HepG2 (cell line): ENCODE measurements at regions not wholly inside any gene's neighbourhood (a gene's known extent, or its start where the extent isn't known, plus 50 kb on each side); places are given as distances from the start of the nearest gene placed in this dataset.

ENCODE experiments used
- ATAC-seq: fragments of 200-7000 bp; cut with Tn5 transposase; 3 replicates; pipeline ENCODE4 v1.9.1; 2020; ENCODE audit warnings: mild to moderate bottlenecking, moderate library complexity
- BruUV-seq: library from RNA; stranded (reverse); fragments of 400-500 nt; replicated peaks from 2 replicates; lab custom pipeline; 2021; lab: Mats Ljungman, UMichigan
- CTCF ChIA-PET: fragments of 300-600 bp; formaldehyde crosslinking; extraction: SDS; loops from one replicate; lab custom pipeline; 2021; ENCODE audit warnings: low total read pairs, inconsistent platforms, low intra/inter-chr PET ratio; lab: Yijun Ruan, JAX
- POLR2A ChIA-PET: fragments of 350-600 bp; sonication (Branson Sonifier 250); formaldehyde crosslinking; loops from one replicate; lab custom pipeline; 2020; ENCODE audit warnings: antibody characterized with exemption, inconsistent platforms; lab: Yijun Ruan, JAX
- DNase-seq: peaks from one replicate; pipeline ENCODE4 v3.0.0-alpha.2; 2015; ENCODE audit warnings: low spot score
- FAIRE-seq: peaks from 3 replicates; lab custom pipeline; 2011; peaks lifted over from hg19 to GRCh38; lab: Jason Lieb, UNC
- H2AFZ ChIP-seq: one replicate; pipeline ENCODE4 v1.6.1; 2011; ENCODE audit warnings: low read length, inconsistent platforms
- H3K27ac ChIP-seq: fragments of 300-600 bp; 3 replicates; pipeline ENCODE4 v1.8.0; 2011; ENCODE audit warnings: mixed run types, mild to moderate bottlenecking, mixed read lengths, low read length, inconsistent platforms; ENCODE audit not compliant: insufficient read depth; ENCODE audit errors: extremely low read length
- H3K27me3 ChIP-seq, 2 experiments: fragments of 200-600 bp in 1 of 2; 2 replicates in 1 of 2; 3 replicates in 1 of 2; pipeline versions ENCODE4 v1.6.0 to v1.8.0; 2011; ENCODE audit warnings: low read length in 2 of 2, mild to moderate bottlenecking in 2 of 2, moderate library complexity in 2 of 2, inconsistent platforms in 1 of 2; ENCODE audit not compliant: insufficient read depth in 2 of 2, control insufficient read depth in 1 of 2
- H3K36me3 ChIP-seq, 2 experiments: fragments of 200-600 bp in 1 of 2; replicated peaks in 1 of 2; 2 replicates in 1 of 2; 3 replicates in 1 of 2; pipeline versions ENCODE4 v1.5.1 to v1.8.0; 2011; ENCODE audit warnings: low read length in 2 of 2, inconsistent platforms in 1 of 2; ENCODE audit not compliant: insufficient read depth in 2 of 2, control insufficient read depth in 1 of 2
- H3K4me1 ChIP-seq: 2 replicates; pipeline ENCODE4 v1.5.1; 2012; ENCODE audit warnings: low read length, inconsistent platforms; ENCODE audit not compliant: insufficient read depth
- H3K4me2 ChIP-seq: 2 replicates; pipeline ENCODE4 v1.6.0; 2011; ENCODE audit warnings: low read depth, low read length, inconsistent platforms
- H3K4me3 ChIP-seq, 3 experiments: fragments of 200-600 bp in 1 of 3; sonication (generic), shearing (Covaris generic) in 1 of 3; replicated peaks in 1 of 3; 2 replicates each; pipeline ENCODE4 v1.5.1; 2011 to 2016; ENCODE audit warnings: low read length in 3 of 3, inconsistent platforms in 2 of 3, low read depth in 2 of 3, mild to moderate bottlenecking in 2 of 3, control low read depth in 1 of 3, mixed read lengths in 1 of 3; ENCODE audit not compliant: insufficient read depth in 1 of 3
- H3K79me2 ChIP-seq: one replicate; pipeline ENCODE4 v1.6.1; 2011; ENCODE audit warnings: low read length, inconsistent platforms; ENCODE audit not compliant: insufficient read depth
- H3K9ac ChIP-seq: 2 replicates; pipeline ENCODE4 v1.6.0; 2011; ENCODE audit warnings: mild to moderate bottlenecking, low read depth, low read length, inconsistent platforms; ENCODE audit not compliant: insufficient read depth
- H3K9me3 ChIP-seq: 2 replicates; pipeline ENCODE4 v1.5.1; 2012; ENCODE audit warnings: mild to moderate bottlenecking, low read length
- H4K20me1 ChIP-seq: 2 replicates; pipeline ENCODE4 v1.6.0; 2011; ENCODE audit warnings: inconsistent platforms, mild to moderate bottlenecking, low read length, moderate library complexity; ENCODE audit not compliant: insufficient read depth
- CAMTA2 ChIP-seq: sonication (generic); formaldehyde crosslinking; IDR thresholded peaks from 2 replicates; pipeline ENCODE4 v1.4.0; 2020; ENCODE audit warnings: mild to moderate bottlenecking, missing genetic modification reagents, borderline replicate concordance
- EEA1 ChIP-seq: sonication (generic); formaldehyde crosslinking; IDR thresholded peaks from 2 replicates; pipeline ENCODE4 v1.5.1; 2020; ENCODE audit warnings: mild to moderate bottlenecking, missing genetic modification reagents, borderline replicate concordance
- MAFF ChIP-seq: IDR thresholded peaks from 2 replicates; pipeline ENCODE4 v1.6.1; 2011; ENCODE audit warnings: low read depth, low read length, improper control_type of control experiment
- MAFK ChIP-seq, 2 experiments: IDR thresholded peaks in 1 of 2; conservative IDR thresholded peaks in 1 of 2; 2 replicates each; pipeline ENCODE4 v1.6.1; 2011; ENCODE audit warnings: improper control_type of control experiment in 2 of 2, low read length in 2 of 2
- MBD4 ChIP-seq: IDR thresholded peaks from 2 replicates; pipeline ENCODE4 v1.6.1; 2012; ENCODE audit warnings: low read length, inconsistent platforms, borderline replicate concordance
- PLRG1 ChIP-seq: fragments of 450-650 bp; conservative IDR thresholded peaks from 2 replicates; pipeline ENCODE4 v1.6.1; 2016
- POLR2AphosphoS2 ChIP-seq: IDR thresholded peaks from 2 replicates; pipeline ENCODE4 v1.6.1; 2011; ENCODE audit warnings: low read depth, low read length, improper control_type of control experiment
- ZNF431 ChIP-seq: sonication (generic); formaldehyde crosslinking; IDR thresholded peaks from 2 replicates; pipeline ENCODE4 v1.9.0; 2022; ENCODE audit warnings: missing genetic modification reagents, low read depth, mild to moderate bottlenecking, borderline replicate concordance
- WGBS: methylation state at CpG from one replicate; pipeline ENCODE4 v1.1.6; 2017; ENCODE audit warnings: low lambda C conversion rate; 5-methylcytosine and 5-hydroxymethylcytosine counted together
- in situ Hi-C: cut with HindIII; loops from 2 replicates; pipeline ENCODE4 v1.10.0; 2017; ENCODE audit warnings: low pct_unique_long_range_greater_than_20kb; ENCODE audit not compliant: extremely low pct_ligation_motif_present
- intact Hi-C: fragments of 100-400 bp; cut with micrococcal nuclease; formaldehyde crosslinking; loops from one replicate; pipeline ENCODE4 v1.10.0; 2022; ENCODE audit not compliant: unreplicated experiment
- TF ChIP-seq, protein P1 (sequence below): IDR thresholded peaks from 2 replicates; pipeline ENCODE4 v1.6.1; 2012; ENCODE audit warnings: low read length, improper control_type of control experiment
- TF ChIP-seq, protein P2 (sequence below): sonication (generic); formaldehyde crosslinking; IDR thresholded peaks from 2 replicates; pipeline ENCODE4 v1.5.1; 2020; ENCODE audit warnings: mild to moderate bottlenecking, missing genetic modification reagents, moderate library complexity
- TF ChIP-seq, protein P3 (sequence below): sonication (generic); formaldehyde crosslinking; IDR thresholded peaks from 2 replicates; pipeline ENCODE4 v1.5.0; 2020; ENCODE audit warnings: mild to moderate bottlenecking, missing genetic modification reagents, moderate library complexity
- TF ChIP-seq, protein P4 (sequence below): sonication (generic); formaldehyde crosslinking; IDR thresholded peaks from 2 replicates; pipeline ENCODE4 v1.4.0; 2020; ENCODE audit warnings: missing genetic modification reagents

DNA sequence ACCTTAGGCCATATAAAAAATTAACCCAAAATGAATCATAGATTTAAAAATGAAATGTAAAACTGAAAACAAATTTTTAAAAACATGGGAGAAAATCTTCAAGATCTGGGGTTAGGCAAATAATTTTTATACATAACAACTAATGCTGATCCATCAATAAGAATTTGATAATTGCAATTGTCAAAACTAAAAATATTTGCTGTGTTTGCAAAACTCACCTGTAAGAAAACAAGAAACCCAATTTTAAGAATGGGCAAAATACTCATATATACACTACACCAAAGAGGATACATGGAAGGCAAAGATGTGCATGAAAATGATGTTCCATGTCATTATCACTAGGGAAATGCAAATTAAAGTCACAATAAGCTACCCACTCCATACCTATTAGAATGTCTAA, 194.8 kb upstream of the NRP1 start:
- H3K4me1 ChIP-seq = no peaks in the 10 kb centered on the region
- peak; percentile 65 to 86 for TF ChIP-seq MAFK (conservative IDR thresholded peaks at IDR 0.05 in 1 of 2, IDR thresholded peaks at IDR 0.05 in 1 of 2; ENCODE audit: low read length in 2 of 2)
- TF ChIP-seq MAFF = peak; percentile 75
- TF ChIP-seq MBD4 = no peak
- BruUV-seq = no TSS peak

DNA sequence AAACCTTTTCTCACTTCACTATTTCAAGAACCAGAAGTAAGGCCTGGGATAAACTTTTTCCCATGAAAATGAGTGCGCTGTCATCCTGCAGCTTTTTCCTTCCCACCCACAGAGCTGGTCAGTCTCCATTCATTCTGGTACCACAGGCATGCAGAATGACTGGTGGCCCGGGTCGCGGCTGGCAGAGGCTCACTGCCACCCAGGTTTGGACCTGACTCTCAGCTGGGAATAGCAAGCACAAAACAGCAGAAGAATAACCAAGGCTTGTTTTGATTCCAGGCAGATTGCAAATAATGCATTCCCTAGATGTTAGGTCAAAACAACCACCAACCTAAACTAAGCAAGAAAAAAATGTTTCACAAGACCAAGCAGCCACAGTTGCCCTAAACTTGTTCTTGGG, 190.5 kb upstream of the NRP1 start:
- FAIRE-seq = no peak
- in situ Hi-C loops = no loop called here
- intact Hi-C loops = no loop called here
- TF ChIP-seq PLRG1 (no peak), CAMTA2 (CRISPR knock-in tag) (no peak), POLR2AphosphoS2 (no peak), ZNF431 (no peak), EEA1 (CRISPR knock-in tag) (no peak)
- TF ChIP-seq, protein P1, sequence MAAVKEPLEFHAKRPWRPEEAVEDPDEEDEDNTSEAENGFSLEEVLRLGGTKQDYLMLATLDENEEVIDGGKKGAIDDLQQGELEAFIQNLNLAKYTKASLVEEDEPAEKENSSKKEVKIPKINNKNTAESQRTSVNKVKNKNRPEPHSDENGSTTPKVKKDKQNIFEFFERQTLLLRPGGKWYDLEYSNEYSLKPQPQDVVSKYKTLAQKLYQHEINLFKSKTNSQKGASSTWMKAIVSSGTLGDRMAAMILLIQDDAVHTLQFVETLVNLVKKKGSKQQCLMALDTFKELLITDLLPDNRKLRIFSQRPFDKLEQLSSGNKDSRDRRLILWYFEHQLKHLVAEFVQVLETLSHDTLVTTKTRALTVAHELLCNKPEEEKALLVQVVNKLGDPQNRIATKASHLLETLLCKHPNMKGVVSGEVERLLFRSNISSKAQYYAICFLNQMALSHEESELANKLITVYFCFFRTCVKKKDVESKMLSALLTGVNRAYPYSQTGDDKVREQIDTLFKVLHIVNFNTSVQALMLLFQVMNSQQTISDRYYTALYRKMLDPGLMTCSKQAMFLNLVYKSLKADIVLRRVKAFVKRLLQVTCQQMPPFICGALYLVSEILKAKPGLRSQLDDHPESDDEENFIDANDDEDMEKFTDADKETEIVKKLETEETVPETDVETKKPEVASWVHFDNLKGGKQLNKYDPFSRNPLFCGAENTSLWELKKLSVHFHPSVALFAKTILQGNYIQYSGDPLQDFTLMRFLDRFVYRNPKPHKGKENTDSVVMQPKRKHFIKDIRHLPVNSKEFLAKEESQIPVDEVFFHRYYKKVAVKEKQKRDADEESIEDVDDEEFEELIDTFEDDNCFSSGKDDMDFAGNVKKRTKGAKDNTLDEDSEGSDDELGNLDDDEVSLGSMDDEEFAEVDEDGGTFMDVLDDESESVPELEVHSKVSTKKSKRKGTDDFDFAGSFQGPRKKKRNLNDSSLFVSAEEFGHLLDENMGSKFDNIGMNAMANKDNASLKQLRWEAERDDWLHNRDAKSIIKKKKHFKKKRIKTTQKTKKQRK = no peak
- TF ChIP-seq, protein P2, sequence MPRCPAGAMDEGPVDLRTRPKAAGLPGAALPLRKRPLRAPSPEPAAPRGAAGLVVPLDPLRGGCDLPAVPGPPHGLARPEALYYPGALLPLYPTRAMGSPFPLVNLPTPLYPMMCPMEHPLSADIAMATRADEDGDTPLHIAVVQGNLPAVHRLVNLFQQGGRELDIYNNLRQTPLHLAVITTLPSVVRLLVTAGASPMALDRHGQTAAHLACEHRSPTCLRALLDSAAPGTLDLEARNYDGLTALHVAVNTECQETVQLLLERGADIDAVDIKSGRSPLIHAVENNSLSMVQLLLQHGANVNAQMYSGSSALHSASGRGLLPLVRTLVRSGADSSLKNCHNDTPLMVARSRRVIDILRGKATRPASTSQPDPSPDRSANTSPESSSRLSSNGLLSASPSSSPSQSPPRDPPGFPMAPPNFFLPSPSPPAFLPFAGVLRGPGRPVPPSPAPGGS (CRISPR knock-in tag) = no peak
- TF ChIP-seq, protein P3, sequence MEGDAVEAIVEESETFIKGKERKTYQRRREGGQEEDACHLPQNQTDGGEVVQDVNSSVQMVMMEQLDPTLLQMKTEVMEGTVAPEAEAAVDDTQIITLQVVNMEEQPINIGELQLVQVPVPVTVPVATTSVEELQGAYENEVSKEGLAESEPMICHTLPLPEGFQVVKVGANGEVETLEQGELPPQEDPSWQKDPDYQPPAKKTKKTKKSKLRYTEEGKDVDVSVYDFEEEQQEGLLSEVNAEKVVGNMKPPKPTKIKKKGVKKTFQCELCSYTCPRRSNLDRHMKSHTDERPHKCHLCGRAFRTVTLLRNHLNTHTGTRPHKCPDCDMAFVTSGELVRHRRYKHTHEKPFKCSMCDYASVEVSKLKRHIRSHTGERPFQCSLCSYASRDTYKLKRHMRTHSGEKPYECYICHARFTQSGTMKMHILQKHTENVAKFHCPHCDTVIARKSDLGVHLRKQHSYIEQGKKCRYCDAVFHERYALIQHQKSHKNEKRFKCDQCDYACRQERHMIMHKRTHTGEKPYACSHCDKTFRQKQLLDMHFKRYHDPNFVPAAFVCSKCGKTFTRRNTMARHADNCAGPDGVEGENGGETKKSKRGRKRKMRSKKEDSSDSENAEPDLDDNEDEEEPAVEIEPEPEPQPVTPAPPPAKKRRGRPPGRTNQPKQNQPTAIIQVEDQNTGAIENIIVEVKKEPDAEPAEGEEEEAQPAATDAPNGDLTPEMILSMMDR (CRISPR knock-in tag) = no peak
- TF ChIP-seq, protein P4, sequence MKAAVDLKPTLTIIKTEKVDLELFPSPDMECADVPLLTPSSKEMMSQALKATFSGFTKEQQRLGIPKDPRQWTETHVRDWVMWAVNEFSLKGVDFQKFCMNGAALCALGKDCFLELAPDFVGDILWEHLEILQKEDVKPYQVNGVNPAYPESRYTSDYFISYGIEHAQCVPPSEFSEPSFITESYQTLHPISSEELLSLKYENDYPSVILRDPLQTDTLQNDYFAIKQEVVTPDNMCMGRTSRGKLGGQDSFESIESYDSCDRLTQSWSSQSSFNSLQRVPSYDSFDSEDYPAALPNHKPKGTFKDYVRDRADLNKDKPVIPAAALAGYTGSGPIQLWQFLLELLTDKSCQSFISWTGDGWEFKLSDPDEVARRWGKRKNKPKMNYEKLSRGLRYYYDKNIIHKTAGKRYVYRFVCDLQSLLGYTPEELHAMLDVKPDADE (CRISPR knock-in tag) = no peak

More for the DNA sequence above, 194.8 kb upstream of the NRP1 start:
- intact Hi-C loops = no loop called here
- H4K20me1 ChIP-seq = no peaks in the 10 kb centered on the region
- no peak overlapping the region for H3K4me3 ChIP-seq
- ATAC-seq = no peak
- H3K9ac ChIP-seq = no peak overlapping the region
- ChIA-PET POLR2A (no interaction called here), CTCF (no interaction called here)
- 0 out of 2 replicates have a peak, but pooled peaks cover 9% of the 10 kb centered on the region for H3K9me3 ChIP-seq
- H3K4me2 ChIP-seq = no peak overlapping the region
- no peak overlapping the region for H2AFZ ChIP-seq
- no peak for DNase-seq
- no peaks in the 10 kb centered on the region for H3K79me2 ChIP-seq
- no peak for FAIRE-seq
- no peaks in the 10 kb centered on the region for H3K27me3 ChIP-seq
- H3K27ac ChIP-seq = no peak overlapping the region
- in situ Hi-C loops = no loop called here
- no peaks in the 10 kb centered on the region for H3K36me3 ChIP-seq

More for the DNA sequence above, 190.5 kb upstream of the NRP1 start:
- 0 out of 2 replicates have a peak, but pooled peaks cover 8% of the 10 kb centered on the region for H3K9me3 ChIP-seq
- H2AFZ ChIP-seq = no peak overlapping the region
- no peaks in the 10 kb centered on the region for H3K79me2 ChIP-seq
- no peak for ATAC-seq
- H3K27me3 ChIP-seq = no peaks in the 10 kb centered on the region
- ChIA-PET POLR2A (no interaction called here), CTCF (no interaction called here)
- no TSS peak for BruUV-seq
- H3K4me3 ChIP-seq = no peak overlapping the region
- no peak overlapping the region for H3K27ac ChIP-seq
- no peak for DNase-seq
- no peak overlapping the region for H3K9ac ChIP-seq
- H3K36me3 ChIP-seq = no peaks in the 10 kb centered on the region
- no peaks in the 10 kb centered on the region for H3K4me1 ChIP-seq
- H4K20me1 ChIP-seq = no peaks in the 10 kb centered on the region
- H3K4me2 ChIP-seq = no peak overlapping the region
- WGBS = 81% methylated on average over 4 of the region's 4 CpGs
